Body of pancreas (tissue), 4 donors: ENCODE measurements at regions not wholly inside any gene's neighbourhood (a gene's known extent, or its start where the extent isn't known, plus 50 kb on each side); places are given as distances from the start of the nearest gene placed in this dataset.

ENCODE experiments used
- POLR2A ChIP-seq, 3 donors: fragments of 450-650 bp; IDR thresholded peaks; one replicate each; pipeline ENCODE4 v1.6.1; 2016; ENCODE audit warnings: antibody characterized with exemption in 3 of 3, mild to moderate bottlenecking in 2 of 3
- TF ChIP-seq, protein P1 (sequence below), 7 experiments: fragments of 450-650 bp in 4 of 7; fragments of 200-600 bp in 3 of 7; sonication (generic) in 3 of 7; IDR thresholded peaks; one replicate each; pipeline ENCODE4 v1.5.1; 2016 to 2019; ENCODE audit warnings: antibody characterized with exemption in 7 of 7

DNA sequence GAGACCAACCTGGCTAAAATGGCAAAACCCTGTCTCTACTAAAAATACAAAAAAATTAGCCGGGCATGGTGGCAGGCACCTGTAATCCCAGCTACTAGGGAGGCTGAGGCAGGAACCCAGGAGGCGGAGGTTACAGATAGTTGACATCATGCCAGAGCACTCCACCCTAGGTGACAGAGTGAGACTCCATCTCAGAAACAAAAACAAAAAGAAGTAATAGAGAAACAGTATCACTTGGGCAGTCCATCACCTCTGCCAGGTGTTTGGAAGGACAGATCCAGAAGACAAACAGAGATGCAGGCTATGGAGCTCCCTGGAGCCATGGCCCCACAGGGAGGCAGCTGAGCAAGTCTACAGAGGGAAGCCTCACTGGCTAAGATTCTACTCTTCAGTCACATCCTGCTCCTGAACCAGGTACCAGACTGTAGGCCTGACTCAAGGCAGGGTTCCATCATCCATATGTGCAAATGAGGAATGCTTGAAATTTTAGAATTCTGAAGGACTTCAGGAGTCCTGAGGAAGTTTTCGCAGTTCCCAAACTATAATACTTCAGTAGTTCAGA lies 81.4 kb upstream of the CPEB2 start:
- TF ChIP-seq, protein P1, sequence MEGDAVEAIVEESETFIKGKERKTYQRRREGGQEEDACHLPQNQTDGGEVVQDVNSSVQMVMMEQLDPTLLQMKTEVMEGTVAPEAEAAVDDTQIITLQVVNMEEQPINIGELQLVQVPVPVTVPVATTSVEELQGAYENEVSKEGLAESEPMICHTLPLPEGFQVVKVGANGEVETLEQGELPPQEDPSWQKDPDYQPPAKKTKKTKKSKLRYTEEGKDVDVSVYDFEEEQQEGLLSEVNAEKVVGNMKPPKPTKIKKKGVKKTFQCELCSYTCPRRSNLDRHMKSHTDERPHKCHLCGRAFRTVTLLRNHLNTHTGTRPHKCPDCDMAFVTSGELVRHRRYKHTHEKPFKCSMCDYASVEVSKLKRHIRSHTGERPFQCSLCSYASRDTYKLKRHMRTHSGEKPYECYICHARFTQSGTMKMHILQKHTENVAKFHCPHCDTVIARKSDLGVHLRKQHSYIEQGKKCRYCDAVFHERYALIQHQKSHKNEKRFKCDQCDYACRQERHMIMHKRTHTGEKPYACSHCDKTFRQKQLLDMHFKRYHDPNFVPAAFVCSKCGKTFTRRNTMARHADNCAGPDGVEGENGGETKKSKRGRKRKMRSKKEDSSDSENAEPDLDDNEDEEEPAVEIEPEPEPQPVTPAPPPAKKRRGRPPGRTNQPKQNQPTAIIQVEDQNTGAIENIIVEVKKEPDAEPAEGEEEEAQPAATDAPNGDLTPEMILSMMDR (IDR thresholded peaks at IDR 0.05): no peak
- no peak for TF ChIP-seq POLR2A (IDR thresholded peaks at IDR 0.05)
